ENCODE measurements at regions not wholly inside any gene's neighbourhood (a gene's known extent, or its start where the extent isn't known, plus 50 kb on each side); places are given as distances from the start of the nearest gene placed in this dataset.

- Mint-ChIP-seq H3K36me3 (ENCODE audit: insufficient read depth in 2 of 2) (no peaks in the 10 kb centered on the region), H3K27ac (no peak overlapping the region), H3K27me3 (ENCODE audit: low read depth) (no peaks in the 10 kb centered on the region), H3K4me3 (no peak overlapping the region), H3K9me3 (peaks cover 0 to 2% of the 10 kb centered on the region in 2 donors), H3K4me1 (ENCODE audit: low read depth) (no peaks in the 10 kb centered on the region)
- DNase-seq, result no peak
- ATAC-seq (replicated peaks in 1 of 2), result no peak
Observed at GRCh38 chr22:49160261-49161001, 667.2 kb downstream of the BRD1 start.

- no peaks in the 10 kb centered on the region for H3K27me3 Mint-ChIP-seq (ENCODE audit: low read depth)
Observed at GRCh38 chr22:49159711-49160110, 668.0 kb downstream of the BRD1 start.

GRCh38 chr22:49158741-49159564 lies 668.7 kb downstream of the BRD1 start:
- Mint-ChIP-seq H3K36me3 (ENCODE audit: insufficient read depth in 2 of 2) (no peaks in the 10 kb centered on the region), H3K27ac (no peak overlapping the region), H3K27me3 (ENCODE audit: low read depth) (no peaks in the 10 kb centered on the region), H3K4me3 (no peak overlapping the region), H3K9me3 (peaks cover 0 to 2% of the 10 kb centered on the region in 2 donors), H3K4me1 (ENCODE audit: low read depth) (no peaks in the 10 kb centered on the region)
- DNase-seq (no peak), ATAC-seq (replicated peaks in 1 of 2) (no peak)

More at GRCh38 chr22:49159711-49160110, 668.0 kb downstream of the BRD1 start:
- ATAC-seq (replicated peaks in 1 of 2) (no peak), DNase-seq (no peak)
- peaks cover 0 to 2% of the 10 kb centered on the region in 2 donors for H3K9me3 Mint-ChIP-seq
- H3K27ac Mint-ChIP-seq, result no peak overlapping the region
- H3K4me3 Mint-ChIP-seq, result no peak overlapping the region
- no peaks in the 10 kb centered on the region for H3K36me3 Mint-ChIP-seq (ENCODE audit: insufficient read depth in 2 of 2)
- H3K4me1 Mint-ChIP-seq (ENCODE audit: low read depth), result no peaks in the 10 kb centered on the region

GRCh38 chr22:49157529-49158339 lies 669.9 kb downstream of the BRD1 start:
- H3K9me3 Mint-ChIP-seq, result peaks cover 0 to 2% of the 10 kb centered on the region in 2 donors
- ATAC-seq (replicated peaks in 1 of 2), result no peak
- no peak overlapping the region for H3K4me3 Mint-ChIP-seq
- no peaks in the 10 kb centered on the region for H3K4me1 Mint-ChIP-seq (ENCODE audit: low read depth)
- no peaks in the 10 kb centered on the region for H3K27me3 Mint-ChIP-seq (ENCODE audit: low read depth)
- H3K27ac Mint-ChIP-seq, result no peak overlapping the region
- DNase-seq, result no peak
- H3K36me3 Mint-ChIP-seq (ENCODE audit: insufficient read depth in 2 of 2), result no peaks in the 10 kb centered on the region

GRCh38 chr22:49156662-49157285 lies 670.9 kb downstream of the BRD1 start:
- no peaks in the 10 kb centered on the region for H3K27me3 Mint-ChIP-seq (ENCODE audit: low read depth)
- DNase-seq, result no peak
- ATAC-seq (replicated peaks in 1 of 2), result no peak
- H3K27ac Mint-ChIP-seq, result no peak overlapping the region
- no peaks in the 10 kb centered on the region for H3K36me3 Mint-ChIP-seq (ENCODE audit: insufficient read depth in 2 of 2)
- H3K4me1 Mint-ChIP-seq (ENCODE audit: low read depth), result no peaks in the 10 kb centered on the region
- H3K9me3 Mint-ChIP-seq, result peaks cover 0 to 2% of the 10 kb centered on the region in 2 donors
- H3K4me3 Mint-ChIP-seq, result no peak overlapping the region

GRCh38 chr22:49155770-49156580 lies 671.7 kb downstream of the BRD1 start:
- Mint-ChIP-seq H3K27ac (no peak overlapping the region), H3K9me3 (peaks cover 0 to 2% of the 10 kb centered on the region in 2 donors), H3K36me3 (ENCODE audit: insufficient read depth in 2 of 2) (no peaks in the 10 kb centered on the region), H3K4me3 (no peak overlapping the region), H3K27me3 (ENCODE audit: low read depth) (no peaks in the 10 kb centered on the region), H3K4me1 (ENCODE audit: low read depth) (no peaks in the 10 kb centered on the region)
- ATAC-seq (replicated peaks in 1 of 2), result no peak
- no peak for DNase-seq

- peaks cover 0 to 2% of the 10 kb centered on the region in 2 donors for H3K9me3 Mint-ChIP-seq
- no peak overlapping the region for H3K27ac Mint-ChIP-seq
- H3K4me1 Mint-ChIP-seq (ENCODE audit: low read depth), result no peaks in the 10 kb centered on the region
- no peaks in the 10 kb centered on the region for H3K36me3 Mint-ChIP-seq (ENCODE audit: insufficient read depth in 2 of 2)
- no peak for ATAC-seq (replicated peaks in 1 of 2)
- no peak for DNase-seq
- no peak overlapping the region for H3K4me3 Mint-ChIP-seq
- no peaks in the 10 kb centered on the region for H3K27me3 Mint-ChIP-seq (ENCODE audit: low read depth)
Observed at GRCh38 chr22:49155039-49155769, 672.5 kb downstream of the BRD1 start.

GRCh38 chr22:49154433-49154832 lies 673.2 kb downstream of the BRD1 start:
- no peak overlapping the region for H3K27ac Mint-ChIP-seq
- no peaks in the 10 kb centered on the region for H3K36me3 Mint-ChIP-seq (ENCODE audit: insufficient read depth in 2 of 2)
- no peak overlapping the region for H3K4me3 Mint-ChIP-seq
- DNase-seq, result no peak
- no peak for ATAC-seq (replicated peaks in 1 of 2)
- no peaks in the 10 kb centered on the region for H3K27me3 Mint-ChIP-seq (ENCODE audit: low read depth)
- no peaks in the 10 kb centered on the region for H3K4me1 Mint-ChIP-seq (ENCODE audit: low read depth)
- H3K9me3 Mint-ChIP-seq, result peaks cover 0 to 2% of the 10 kb centered on the region in 2 donors

GRCh38 chr22:49153921-49154320 lies 673.8 kb downstream of the BRD1 start:
- H3K36me3 Mint-ChIP-seq (ENCODE audit: insufficient read depth in 2 of 2), result no peaks in the 10 kb centered on the region
- H3K4me3 Mint-ChIP-seq, result no peak overlapping the region
- no peak for DNase-seq
- no peaks in the 10 kb centered on the region for H3K4me1 Mint-ChIP-seq (ENCODE audit: low read depth)
- H3K27me3 Mint-ChIP-seq (ENCODE audit: low read depth), result no peaks in the 10 kb centered on the region
- peaks cover 0 to 2% of the 10 kb centered on the region in 2 donors for H3K9me3 Mint-ChIP-seq
- H3K27ac Mint-ChIP-seq, result no peak overlapping the region
- no peak for ATAC-seq (replicated peaks in 1 of 2)

GRCh38 chr22:49152939-49153770 lies 674.5 kb downstream of the BRD1 start:
- no peak overlapping the region for H3K4me3 Mint-ChIP-seq
- no peaks in the 10 kb centered on the region for H3K4me1 Mint-ChIP-seq (ENCODE audit: low read depth)
- no peaks in the 10 kb centered on the region for H3K36me3 Mint-ChIP-seq (ENCODE audit: insufficient read depth in 2 of 2)
- no peaks in the 10 kb centered on the region for H3K27me3 Mint-ChIP-seq (ENCODE audit: low read depth)
- H3K27ac Mint-ChIP-seq, result no peak overlapping the region
- ATAC-seq (replicated peaks in 1 of 2), result no peak
- peaks cover 0 to 2% of the 10 kb centered on the region in 2 donors for H3K9me3 Mint-ChIP-seq
- no peak for DNase-seq
